ENCODE measurements at regions not wholly inside any gene's neighbourhood (a gene's known extent, or its start where the extent isn't known, plus 50 kb on each side); places are given as distances from the start of the nearest gene placed in this dataset.

DNA sequence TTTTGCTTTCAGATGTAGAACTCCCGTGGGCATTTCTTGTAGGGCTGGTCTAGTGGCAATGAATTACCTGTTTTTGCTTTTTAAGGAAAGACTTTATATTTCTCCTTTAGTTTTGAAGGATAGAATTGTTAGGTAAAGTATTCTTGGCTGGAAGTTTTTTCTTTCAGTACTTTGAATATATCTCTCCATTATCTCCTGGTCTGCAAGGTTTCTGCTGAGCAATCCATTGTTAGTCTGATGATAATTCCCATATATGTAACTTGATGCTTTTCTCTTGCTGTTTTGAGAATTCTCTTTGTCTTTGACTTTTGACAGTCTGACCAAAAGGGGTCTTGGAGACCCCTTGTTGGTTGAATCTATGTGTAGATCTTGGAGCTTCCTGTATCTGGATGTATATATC, 198.1 kb downstream of the TMEM167A start:
- TF ChIP-seq CTCF (conservative IDR thresholded peaks at IDR 0.05; ENCODE audit: low read length) (no peak), EZH2phosphoT487 (IDR thresholded peaks at IDR 0.05; ENCODE audit: borderline replicate concordance) (no peak)

Data from Loucy (cell line).